ENCODE measurements at regions not wholly inside any gene's neighbourhood (a gene's known extent, or its start where the extent isn't known, plus 50 kb on each side); places are given as distances from the start of the nearest gene placed in this dataset.

DNA sequence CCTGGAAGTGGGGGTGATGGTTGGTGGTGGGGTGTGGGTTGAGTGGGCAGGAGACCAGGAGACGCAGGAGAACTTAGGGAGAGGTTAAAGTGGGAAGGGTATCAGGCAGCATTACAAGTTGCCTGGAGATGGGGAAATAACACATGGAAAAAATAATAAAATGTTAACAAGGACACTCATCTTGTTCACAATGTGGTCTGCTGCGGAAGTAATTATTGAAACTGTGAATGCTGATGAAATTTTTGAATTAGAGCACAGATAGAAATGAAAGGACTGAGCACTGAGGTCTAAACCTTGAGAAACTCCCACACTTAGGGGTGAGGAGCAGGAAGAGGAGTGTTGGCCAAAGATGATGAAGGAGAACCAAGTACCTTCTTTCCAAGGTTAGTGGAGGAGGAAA, 346.0 kb upstream of the PLET1 start:
- Histone ChIP-seq H3K9me3 (ENCODE audit: control insufficient read depth, low read length) (no peaks in the 10 kb centered on the region), H3K4me1 (ENCODE audit: control insufficient read depth, insufficient read depth, low read length) (no peaks in the 10 kb centered on the region), H3K27me3 (ENCODE audit: control insufficient read depth, insufficient read depth, low read length) (no peaks in the 10 kb centered on the region), H3K36me3 (ENCODE audit: control insufficient read depth, insufficient read depth, low read length) (no peaks in the 10 kb centered on the region), H3K4me3 (ENCODE audit: low read length) (no peak overlapping the region), H3K9ac (ENCODE audit: low read length) (no peak overlapping the region)

DNA sequence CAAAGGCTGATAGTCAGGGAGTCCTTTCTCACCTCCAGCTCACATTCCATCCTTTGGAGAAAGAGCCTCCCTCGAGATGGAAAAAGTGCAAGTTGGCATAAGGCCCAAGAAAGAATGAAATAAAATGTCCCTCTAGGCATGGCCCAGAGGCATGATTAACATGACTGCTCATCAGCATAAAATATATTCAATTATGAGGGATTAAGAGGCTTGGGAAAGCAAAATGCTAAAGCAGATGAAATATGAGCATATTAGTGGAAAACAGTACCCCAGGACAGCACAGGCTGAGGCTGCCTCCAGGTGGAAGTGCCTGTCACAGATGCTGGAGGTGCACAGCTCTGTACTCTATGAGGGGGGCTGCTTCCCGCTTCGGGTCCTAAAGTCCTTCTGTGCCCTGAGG, 347.8 kb upstream of the PLET1 start:
- H3K4me3 ChIP-seq (ENCODE audit: low read length), result no peak overlapping the region
- no peak overlapping the region for H3K9ac ChIP-seq (ENCODE audit: low read length)
- H3K9me3 ChIP-seq (ENCODE audit: control insufficient read depth, low read length), result no peaks in the 10 kb centered on the region
- no peaks in the 10 kb centered on the region for H3K27me3 ChIP-seq (ENCODE audit: control insufficient read depth, insufficient read depth, low read length)
- H3K36me3 ChIP-seq (ENCODE audit: control insufficient read depth, insufficient read depth, low read length), result no peaks in the 10 kb centered on the region
- no peaks in the 10 kb centered on the region for H3K4me1 ChIP-seq (ENCODE audit: control insufficient read depth, insufficient read depth, low read length)

DNA sequence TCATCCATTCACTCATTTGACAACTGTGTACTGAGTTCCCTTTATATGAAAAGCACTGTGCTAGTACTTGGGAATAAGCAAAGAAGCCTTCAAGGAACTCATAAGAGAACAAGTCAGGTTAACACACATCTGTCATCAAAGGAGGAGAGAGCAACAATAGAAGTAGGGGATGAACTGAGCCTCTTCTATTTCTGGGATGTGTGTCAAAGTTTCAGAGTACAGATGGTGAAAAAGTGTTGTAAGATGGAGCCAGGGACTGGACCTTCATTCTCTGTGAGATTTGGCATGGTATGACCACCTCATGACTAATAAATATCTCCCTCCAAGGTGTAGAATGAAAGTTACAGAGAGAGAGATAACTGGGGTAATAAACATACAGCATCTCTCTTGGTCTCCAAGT, 349.8 kb upstream of the PLET1 start:
- Histone ChIP-seq H3K9me3 (ENCODE audit: control insufficient read depth, low read length) (no peaks in the 10 kb centered on the region), H3K36me3 (ENCODE audit: control insufficient read depth, insufficient read depth, low read length) (no peaks in the 10 kb centered on the region), H3K4me3 (ENCODE audit: low read length) (no peak overlapping the region), H3K4me1 (ENCODE audit: control insufficient read depth, insufficient read depth, low read length) (no peaks in the 10 kb centered on the region), H3K9ac (ENCODE audit: low read length) (no peak overlapping the region), H3K27me3 (ENCODE audit: control insufficient read depth, insufficient read depth, low read length) (no peaks in the 10 kb centered on the region)

DNA sequence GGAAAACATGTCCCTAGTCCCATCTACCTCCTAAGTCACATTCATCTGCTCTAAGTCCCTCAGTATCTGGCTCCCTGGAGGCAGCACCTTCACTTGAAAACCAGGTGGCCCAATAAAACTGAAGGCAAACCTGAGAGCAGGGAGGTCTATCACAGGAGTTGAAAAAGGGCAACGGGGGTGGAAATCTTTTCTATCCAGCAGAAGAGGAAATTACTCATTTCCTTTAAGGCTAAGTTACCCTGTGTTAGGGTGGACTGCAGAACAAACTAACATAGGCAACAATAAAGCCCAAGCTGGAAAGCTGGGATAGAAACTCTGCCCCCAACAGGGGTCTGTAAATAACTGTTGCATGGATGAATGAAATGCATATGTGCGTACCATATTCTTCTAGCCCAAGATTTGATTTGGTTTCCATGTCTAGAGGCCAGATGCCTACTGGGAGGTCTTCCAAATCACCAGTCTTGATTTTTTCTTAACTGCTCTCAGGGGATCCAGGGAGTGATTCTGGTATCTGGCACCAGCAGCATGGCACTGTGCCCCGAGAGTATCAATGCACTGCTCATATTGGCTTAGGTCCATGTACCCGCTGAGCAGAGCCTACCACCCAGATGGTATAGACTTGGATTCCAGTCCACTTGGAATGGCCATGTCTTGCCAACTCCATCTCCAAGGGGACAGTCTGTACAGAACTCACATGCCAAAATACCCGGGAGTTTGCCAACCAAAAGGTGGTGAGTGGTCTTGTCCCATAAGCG, 350.0 kb upstream of the NCAM1 start:
- no peaks in the 10 kb centered on the region for H3K27me3 ChIP-seq (ENCODE audit: control insufficient read depth, insufficient read depth, low read length)
- no peak overlapping the region for H3K9ac ChIP-seq (ENCODE audit: low read length)
- no peak overlapping the region for H3K4me3 ChIP-seq (ENCODE audit: low read length)
- H3K4me1 ChIP-seq (ENCODE audit: control insufficient read depth, insufficient read depth, low read length), result no peaks in the 10 kb centered on the region
- no peaks in the 10 kb centered on the region for H3K36me3 ChIP-seq (ENCODE audit: control insufficient read depth, insufficient read depth, low read length)
- no peaks in the 10 kb centered on the region for H3K9me3 ChIP-seq (ENCODE audit: control insufficient read depth, low read length)

DNA sequence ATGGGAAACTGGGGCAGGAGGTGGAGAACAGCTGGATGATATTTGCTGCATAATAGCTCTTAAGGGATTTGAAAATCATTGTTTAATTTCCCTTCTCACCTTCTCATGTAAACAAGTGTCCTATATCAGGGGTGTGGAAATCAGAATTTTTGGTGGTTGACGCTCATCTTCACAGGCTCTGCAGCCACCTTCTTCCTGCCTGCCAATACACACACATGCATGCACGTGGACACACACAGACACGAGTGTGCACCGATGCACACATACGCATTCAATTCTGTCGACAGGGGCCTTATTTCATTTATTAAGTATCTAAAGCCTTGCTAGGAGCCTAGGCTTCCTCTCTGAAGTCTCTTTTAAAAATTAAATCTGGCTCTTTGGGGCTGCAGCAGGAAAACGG, 349.4 kb upstream of the NCAM1 start:
- Histone ChIP-seq H3K27me3 (ENCODE audit: control insufficient read depth, insufficient read depth, low read length) (no peaks in the 10 kb centered on the region), H3K4me3 (ENCODE audit: low read length) (no peak overlapping the region), H3K9me3 (ENCODE audit: control insufficient read depth, low read length) (no peaks in the 10 kb centered on the region), H3K36me3 (ENCODE audit: control insufficient read depth, insufficient read depth, low read length) (no peaks in the 10 kb centered on the region), H3K9ac (ENCODE audit: low read length) (no peak overlapping the region), H3K4me1 (ENCODE audit: control insufficient read depth, insufficient read depth, low read length) (no peaks in the 10 kb centered on the region)

DNA sequence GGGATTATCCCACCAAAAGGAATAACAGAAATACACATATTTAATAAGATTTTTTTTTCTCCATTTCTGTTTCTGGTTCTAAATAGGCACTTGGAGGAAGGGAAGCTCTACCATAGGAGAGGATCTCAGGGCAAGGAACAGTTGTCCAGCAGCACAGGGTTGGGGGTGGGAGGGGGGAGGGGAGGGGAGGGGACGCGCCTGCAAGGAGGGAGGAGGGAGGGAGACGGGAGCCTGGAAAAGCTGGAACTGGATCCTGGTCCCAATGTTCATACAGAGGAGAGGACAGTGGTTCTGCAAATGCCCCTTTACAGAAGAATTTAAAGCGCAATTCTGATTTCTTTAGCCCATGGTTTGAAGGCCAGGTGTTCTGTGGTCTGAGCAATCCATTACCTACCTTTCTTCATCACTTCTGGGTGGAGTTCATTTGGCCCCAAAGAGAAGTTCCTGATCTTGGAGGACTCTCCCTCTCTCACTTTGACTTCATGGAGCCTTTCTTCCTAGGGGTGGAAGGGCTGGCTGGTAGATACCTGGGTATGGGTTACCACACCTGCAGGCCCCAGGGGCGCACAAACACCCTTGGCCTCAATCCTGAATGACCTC, 348.9 kb upstream of the NCAM1 start:
- no peak overlapping the region for H3K4me3 ChIP-seq (ENCODE audit: low read length)
- H3K27me3 ChIP-seq (ENCODE audit: control insufficient read depth, insufficient read depth, low read length), result no peaks in the 10 kb centered on the region
- no peaks in the 10 kb centered on the region for H3K36me3 ChIP-seq (ENCODE audit: control insufficient read depth, insufficient read depth, low read length)
- H3K4me1 ChIP-seq (ENCODE audit: control insufficient read depth, insufficient read depth, low read length), result no peaks in the 10 kb centered on the region
- no peak overlapping the region for H3K9ac ChIP-seq (ENCODE audit: low read length)
- H3K9me3 ChIP-seq (ENCODE audit: control insufficient read depth, low read length), result no peaks in the 10 kb centered on the region

DNA sequence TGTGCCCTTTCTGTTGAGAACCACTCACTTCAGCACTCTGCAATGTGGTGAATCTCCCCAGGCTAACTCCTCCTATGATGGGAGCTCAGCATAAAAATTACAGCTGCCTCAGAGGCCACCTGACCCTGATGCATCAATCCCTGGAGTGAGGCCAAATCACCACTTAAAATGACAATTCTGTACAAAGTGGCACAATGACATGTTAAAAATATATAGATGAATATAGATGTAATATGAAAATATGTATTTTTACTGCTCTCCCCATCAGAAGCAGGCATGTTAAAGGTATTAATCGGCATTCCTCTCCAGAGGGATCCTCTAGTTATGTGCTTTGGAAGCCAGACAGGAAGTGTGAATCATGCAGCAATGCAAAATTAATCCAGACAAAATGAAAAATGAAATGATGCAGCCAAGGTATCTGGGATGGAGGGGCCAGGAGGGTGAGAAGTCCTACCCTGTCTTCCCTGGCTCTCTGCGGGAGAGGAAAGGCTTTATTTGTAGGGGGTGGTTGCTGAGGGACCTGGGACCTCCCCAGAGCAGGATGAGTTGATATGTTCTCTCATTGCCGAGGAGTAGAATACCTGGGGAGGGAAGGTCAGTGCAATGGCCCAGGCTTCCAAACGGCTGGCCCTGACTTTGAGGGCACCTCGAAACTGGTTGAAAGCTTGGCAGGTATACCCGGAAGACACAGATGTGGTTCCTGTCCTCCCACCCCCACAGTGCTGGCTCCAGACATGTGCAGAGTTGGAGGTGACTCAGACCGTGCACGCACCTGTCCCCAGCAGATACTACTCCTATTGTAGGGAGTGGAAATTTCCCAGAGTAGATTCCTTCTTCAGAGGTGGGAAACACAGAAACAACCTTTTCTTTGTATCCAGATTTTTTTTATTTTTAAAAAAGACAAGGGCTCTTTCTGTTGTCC, 347.9 kb upstream of the NCAM1 start:
- H3K4me3 ChIP-seq (ENCODE audit: low read length), result no peak overlapping the region
- H3K27me3 ChIP-seq (ENCODE audit: control insufficient read depth, insufficient read depth, low read length), result no peaks in the 10 kb centered on the region
- no peak overlapping the region for H3K9ac ChIP-seq (ENCODE audit: low read length)
- no peaks in the 10 kb centered on the region for H3K36me3 ChIP-seq (ENCODE audit: control insufficient read depth, insufficient read depth, low read length)
- no peaks in the 10 kb centered on the region for H3K4me1 ChIP-seq (ENCODE audit: control insufficient read depth, insufficient read depth, low read length)
- H3K9me3 ChIP-seq (ENCODE audit: control insufficient read depth, low read length), result no peaks in the 10 kb centered on the region

DNA sequence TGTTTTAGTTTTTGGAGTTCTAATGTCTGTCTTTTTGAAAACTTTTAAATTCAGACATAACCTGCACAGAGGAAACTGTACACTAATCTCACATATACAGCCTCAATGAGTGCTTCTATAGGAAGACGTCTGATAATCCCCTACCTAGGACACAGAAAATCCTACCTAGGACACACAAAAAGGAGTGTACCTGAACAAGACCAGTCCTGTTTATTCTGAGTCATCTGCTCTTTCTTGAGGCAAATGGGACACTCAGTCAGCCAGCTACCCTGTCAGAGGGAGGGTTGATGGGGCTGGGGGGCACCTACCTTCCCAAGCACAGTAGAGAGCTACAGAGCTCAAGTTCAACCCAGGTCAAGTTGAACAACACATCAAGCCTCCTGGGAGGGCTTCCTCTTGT, 346.6 kb upstream of the NCAM1 start:
- Histone ChIP-seq H3K9me3 (ENCODE audit: control insufficient read depth, low read length) (no peaks in the 10 kb centered on the region), H3K4me1 (ENCODE audit: control insufficient read depth, insufficient read depth, low read length) (no peaks in the 10 kb centered on the region), H3K9ac (ENCODE audit: low read length) (no peak overlapping the region), H3K36me3 (ENCODE audit: control insufficient read depth, insufficient read depth, low read length) (no peaks in the 10 kb centered on the region), H3K27me3 (ENCODE audit: control insufficient read depth, insufficient read depth, low read length) (no peaks in the 10 kb centered on the region), H3K4me3 (ENCODE audit: low read length) (no peak overlapping the region)

DNA sequence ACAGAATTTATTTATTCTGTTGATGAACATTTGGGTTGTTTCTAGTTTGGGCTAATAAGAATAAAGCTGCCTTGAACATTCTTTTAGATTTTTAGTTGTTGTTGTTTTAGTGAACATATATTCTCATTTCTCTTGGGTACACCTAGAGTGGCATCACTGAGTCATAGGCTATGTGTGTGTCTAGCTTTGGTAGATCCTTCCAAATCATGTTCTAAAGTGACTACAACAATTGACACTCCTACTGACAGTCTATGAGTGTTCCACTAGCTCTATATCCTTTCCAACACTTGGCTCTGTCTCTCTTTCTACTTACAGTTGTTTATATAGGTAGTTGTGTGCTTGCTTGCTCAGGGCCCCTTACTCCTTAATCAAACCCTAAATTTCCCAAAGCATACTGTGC, 346.0 kb upstream of the NCAM1 start:
- Histone ChIP-seq H3K4me1 (ENCODE audit: control insufficient read depth, insufficient read depth, low read length) (no peaks in the 10 kb centered on the region), H3K9ac (ENCODE audit: low read length) (no peak overlapping the region), H3K27me3 (ENCODE audit: control insufficient read depth, insufficient read depth, low read length) (no peaks in the 10 kb centered on the region), H3K36me3 (ENCODE audit: control insufficient read depth, insufficient read depth, low read length) (no peaks in the 10 kb centered on the region), H3K9me3 (ENCODE audit: control insufficient read depth, low read length) (no peaks in the 10 kb centered on the region), H3K4me3 (ENCODE audit: low read length) (no peak overlapping the region)

DNA sequence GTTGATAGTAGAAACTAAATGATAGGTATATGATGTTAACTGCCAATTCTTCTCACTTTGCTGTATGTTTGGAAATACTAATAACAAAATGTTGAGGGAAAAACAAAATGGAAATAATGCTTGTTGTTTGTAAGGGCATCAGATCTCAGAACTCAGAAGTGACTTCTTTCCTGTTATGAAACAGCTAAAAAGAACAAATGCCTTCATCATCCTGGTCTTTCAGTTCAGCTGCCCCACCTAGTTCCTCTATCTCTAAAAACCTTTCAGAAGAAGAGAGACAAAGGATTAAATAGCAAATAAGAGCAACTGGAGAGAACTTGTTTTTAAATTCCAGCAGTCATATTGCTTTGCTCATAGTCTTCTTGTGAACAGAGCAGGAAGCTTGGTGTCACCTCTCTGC, 345.3 kb upstream of the NCAM1 start:
- H3K36me3 ChIP-seq (ENCODE audit: control insufficient read depth, insufficient read depth, low read length), result no peaks in the 10 kb centered on the region
- no peak overlapping the region for H3K9ac ChIP-seq (ENCODE audit: low read length)
- no peak overlapping the region for H3K4me3 ChIP-seq (ENCODE audit: low read length)
- H3K27me3 ChIP-seq (ENCODE audit: control insufficient read depth, insufficient read depth, low read length), result no peaks in the 10 kb centered on the region
- H3K9me3 ChIP-seq (ENCODE audit: control insufficient read depth, low read length), result no peaks in the 10 kb centered on the region
- H3K4me1 ChIP-seq (ENCODE audit: control insufficient read depth, insufficient read depth, low read length), result no peaks in the 10 kb centered on the region

DNA sequence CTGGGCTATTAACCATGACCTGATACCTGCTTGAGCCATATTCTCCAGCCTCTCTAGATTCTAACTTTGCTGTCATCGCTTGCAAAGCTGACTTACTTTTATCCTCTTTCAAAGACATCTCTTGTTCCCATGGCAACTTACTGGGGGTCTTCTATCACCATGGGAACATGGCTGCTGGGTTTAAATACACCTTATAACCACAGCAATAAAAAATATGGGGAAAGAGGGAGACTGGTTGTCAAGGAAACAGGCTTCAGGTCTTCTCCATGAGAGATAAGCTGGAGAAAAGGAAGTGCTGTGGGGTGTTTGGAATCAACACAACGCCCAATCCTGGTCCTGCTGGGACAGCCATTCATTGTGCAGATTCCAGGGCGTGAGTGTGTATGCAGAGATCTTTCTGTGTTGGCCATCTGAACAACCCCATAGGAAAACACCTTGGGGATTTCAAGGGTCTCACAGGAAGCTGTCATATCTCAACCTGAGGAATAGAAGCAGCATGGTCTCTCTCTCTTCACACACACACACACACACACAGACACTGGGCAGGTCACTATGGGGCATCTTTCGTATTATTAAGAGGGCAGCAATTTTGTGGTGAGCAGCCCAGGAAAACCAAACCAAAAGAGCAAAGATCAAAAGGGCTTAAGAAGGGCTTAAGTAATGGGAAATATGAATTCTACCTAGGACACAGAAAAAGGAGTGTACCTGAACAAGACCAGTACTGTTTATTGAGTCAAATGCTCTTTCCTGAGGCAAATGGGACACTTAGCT, 344.7 kb upstream of the NCAM1 start:
- no peaks in the 10 kb centered on the region for H3K9me3 ChIP-seq (ENCODE audit: control insufficient read depth, low read length)
- H3K36me3 ChIP-seq (ENCODE audit: control insufficient read depth, insufficient read depth, low read length), result no peaks in the 10 kb centered on the region
- H3K4me3 ChIP-seq (ENCODE audit: low read length), result no peak overlapping the region
- H3K9ac ChIP-seq (ENCODE audit: low read length), result no peak overlapping the region
- no peaks in the 10 kb centered on the region for H3K4me1 ChIP-seq (ENCODE audit: control insufficient read depth, insufficient read depth, low read length)
- no peaks in the 10 kb centered on the region for H3K27me3 ChIP-seq (ENCODE audit: control insufficient read depth, insufficient read depth, low read length)

DNA sequence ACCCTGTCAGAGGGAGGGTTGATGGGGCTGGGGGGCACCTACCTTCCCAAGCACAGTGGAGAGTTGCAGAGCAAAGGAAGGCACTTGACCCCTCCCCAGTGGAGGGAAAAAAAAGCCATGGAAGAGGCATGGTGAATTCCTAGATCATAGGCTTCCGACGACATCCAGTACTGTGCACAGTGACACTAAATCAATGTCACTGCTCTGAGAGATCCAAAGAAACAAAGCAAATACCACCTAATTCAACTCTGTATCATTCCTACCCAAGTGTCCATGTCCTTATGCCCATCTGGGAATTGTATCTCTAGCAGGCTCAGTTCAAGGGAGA, 344.2 kb upstream of the NCAM1 start:
- Histone ChIP-seq H3K4me3 (ENCODE audit: low read length) (no peak overlapping the region), H3K4me1 (ENCODE audit: control insufficient read depth, insufficient read depth, low read length) (no peaks in the 10 kb centered on the region), H3K36me3 (ENCODE audit: control insufficient read depth, insufficient read depth, low read length) (no peaks in the 10 kb centered on the region), H3K27me3 (ENCODE audit: control insufficient read depth, insufficient read depth, low read length) (no peaks in the 10 kb centered on the region), H3K9ac (ENCODE audit: low read length) (no peak overlapping the region), H3K9me3 (ENCODE audit: control insufficient read depth, low read length) (no peaks in the 10 kb centered on the region)

Data from mucosa of stomach (tissue), 1 donor.